ENCODE measurements at regions not wholly inside any gene's neighbourhood (a gene's known extent, or its start where the extent isn't known, plus 50 kb on each side); places are given as distances from the start of the nearest gene placed in this dataset.

DNA sequence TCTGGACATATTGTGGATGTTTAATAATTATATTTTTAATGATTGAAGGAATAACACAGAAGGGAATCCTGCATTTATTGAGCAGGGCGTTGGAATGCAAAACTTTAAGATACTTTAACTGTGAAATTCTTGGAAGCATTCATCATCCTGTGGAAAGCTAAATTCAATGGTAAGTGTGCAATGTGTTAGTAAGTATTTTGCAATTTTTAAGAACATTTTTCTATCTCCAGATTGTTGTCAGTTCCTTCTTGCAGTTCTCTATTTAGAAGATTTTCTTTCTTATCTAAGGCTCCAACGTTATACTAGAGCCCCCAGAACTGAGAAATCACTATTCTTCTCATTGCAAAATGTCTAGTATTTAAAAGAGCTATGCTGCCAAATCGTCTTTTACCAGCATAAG, 132.2 kb upstream of the TSC22D2 start:
- no peak overlapping the region for H3K9ac ChIP-seq (ENCODE audit: low read length)
- H4K20me1 ChIP-seq (ENCODE audit: low read depth, low read length), result no peaks in the 10 kb centered on the region
- no peaks in the 10 kb centered on the region for H3K9me3 ChIP-seq (ENCODE audit: insufficient read depth, low read length)
- H3K36me3 ChIP-seq (ENCODE audit: low read length), result no peaks in the 10 kb centered on the region
- no peaks in the 10 kb centered on the region for H3K9me2 ChIP-seq (replicated peaks; ENCODE audit: insufficient read depth, low read length)
- TF ChIP-seq, protein P1, sequence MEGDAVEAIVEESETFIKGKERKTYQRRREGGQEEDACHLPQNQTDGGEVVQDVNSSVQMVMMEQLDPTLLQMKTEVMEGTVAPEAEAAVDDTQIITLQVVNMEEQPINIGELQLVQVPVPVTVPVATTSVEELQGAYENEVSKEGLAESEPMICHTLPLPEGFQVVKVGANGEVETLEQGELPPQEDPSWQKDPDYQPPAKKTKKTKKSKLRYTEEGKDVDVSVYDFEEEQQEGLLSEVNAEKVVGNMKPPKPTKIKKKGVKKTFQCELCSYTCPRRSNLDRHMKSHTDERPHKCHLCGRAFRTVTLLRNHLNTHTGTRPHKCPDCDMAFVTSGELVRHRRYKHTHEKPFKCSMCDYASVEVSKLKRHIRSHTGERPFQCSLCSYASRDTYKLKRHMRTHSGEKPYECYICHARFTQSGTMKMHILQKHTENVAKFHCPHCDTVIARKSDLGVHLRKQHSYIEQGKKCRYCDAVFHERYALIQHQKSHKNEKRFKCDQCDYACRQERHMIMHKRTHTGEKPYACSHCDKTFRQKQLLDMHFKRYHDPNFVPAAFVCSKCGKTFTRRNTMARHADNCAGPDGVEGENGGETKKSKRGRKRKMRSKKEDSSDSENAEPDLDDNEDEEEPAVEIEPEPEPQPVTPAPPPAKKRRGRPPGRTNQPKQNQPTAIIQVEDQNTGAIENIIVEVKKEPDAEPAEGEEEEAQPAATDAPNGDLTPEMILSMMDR (IDR thresholded peaks at IDR 0.05; ENCODE audit: insufficient read depth, low read length, poor library complexity, severe bottlenecking), result no peak
- TF ChIP-seq EZH2phosphoT487 (conservative IDR thresholded peaks at IDR 0.05; ENCODE audit: low read length), result no peak
- no peaks in the 10 kb centered on the region for H3K79me2 ChIP-seq (ENCODE audit: insufficient read depth, low read length)
- no peak overlapping the region for H3K27ac ChIP-seq (ENCODE audit: low read depth, low read length)
- no peak overlapping the region for H3K4me3 ChIP-seq (ENCODE audit: insufficient read depth, low read length, poor library complexity, severe bottlenecking)
- no peaks in the 10 kb centered on the region for H3F3A ChIP-seq (ENCODE audit: insufficient read depth)
- H3K27me3 ChIP-seq (ENCODE audit: low read length), result no peaks in the 10 kb centered on the region
- H3K4me2 ChIP-seq (ENCODE audit: low read depth, low read length, poor library complexity, severe bottlenecking), result no peak overlapping the region
- H2AFZ ChIP-seq (ENCODE audit: low read depth, low read length, severe bottlenecking), result no peak overlapping the region

DNA sequence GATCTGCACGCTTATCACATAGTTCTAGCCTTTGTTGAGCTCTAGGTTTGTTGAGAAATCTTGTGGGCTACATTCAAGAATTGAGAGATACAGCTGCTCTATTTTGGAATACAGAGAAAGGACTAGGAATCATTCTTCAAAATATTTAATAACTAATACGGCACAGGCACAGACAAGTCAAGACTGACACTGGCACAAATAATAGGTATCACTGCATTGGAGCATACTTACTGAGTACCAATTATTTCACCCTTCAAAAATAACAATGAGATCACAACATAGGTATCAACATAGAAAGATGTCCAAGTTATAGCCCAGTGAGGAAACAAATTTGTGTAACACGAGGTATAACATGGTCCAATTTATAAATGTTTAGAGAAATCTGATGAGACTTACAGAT, 133.7 kb upstream of the TSC22D2 start:
- no peak for TF ChIP-seq EZH2phosphoT487 (conservative IDR thresholded peaks at IDR 0.05; ENCODE audit: low read length)
- TF ChIP-seq, protein P1 (IDR thresholded peaks at IDR 0.05; ENCODE audit: insufficient read depth, low read length, poor library complexity, severe bottlenecking), result no peak
- Histone ChIP-seq H3K27ac (ENCODE audit: low read depth, low read length) (no peak overlapping the region), H2AFZ (ENCODE audit: low read depth, low read length, severe bottlenecking) (no peak overlapping the region), H3K9me2 (replicated peaks; ENCODE audit: insufficient read depth, low read length) (no peaks in the 10 kb centered on the region), H3K4me2 (ENCODE audit: low read depth, low read length, poor library complexity, severe bottlenecking) (no peak overlapping the region), H3K9me3 (ENCODE audit: insufficient read depth, low read length) (no peaks in the 10 kb centered on the region), H3K4me3 (ENCODE audit: insufficient read depth, low read length, poor library complexity, severe bottlenecking) (no peak overlapping the region), H3K27me3 (ENCODE audit: low read length) (no peaks in the 10 kb centered on the region), H3K79me2 (ENCODE audit: insufficient read depth, low read length) (no peaks in the 10 kb centered on the region), H3K9ac (ENCODE audit: low read length) (no peak overlapping the region), H3F3A (ENCODE audit: insufficient read depth) (no peaks in the 10 kb centered on the region), H3K36me3 (ENCODE audit: low read length) (no peaks in the 10 kb centered on the region), H4K20me1 (ENCODE audit: low read depth, low read length) (no peaks in the 10 kb centered on the region)

DNA sequence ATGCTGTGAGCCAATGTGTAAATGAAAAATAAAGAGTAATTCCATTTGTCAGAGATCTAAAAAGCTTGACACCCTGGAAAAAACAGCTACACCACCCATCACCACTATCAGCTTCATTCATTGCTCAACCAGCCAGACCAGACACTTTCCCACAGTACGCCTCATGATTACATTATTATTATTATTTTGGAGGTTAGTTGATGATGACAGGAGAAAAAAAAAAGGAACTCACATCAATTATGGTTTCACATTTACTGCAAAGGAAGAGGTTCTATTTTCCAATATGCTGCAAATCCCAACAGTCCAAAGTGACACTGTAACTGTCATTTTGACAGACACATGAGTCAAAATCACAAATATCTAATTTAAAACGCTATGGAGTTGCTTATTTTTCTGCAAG, 134.7 kb upstream of the TSC22D2 start:
- no peaks in the 10 kb centered on the region for H3F3A ChIP-seq (ENCODE audit: insufficient read depth)
- no peaks in the 10 kb centered on the region for H3K36me3 ChIP-seq (ENCODE audit: low read length)
- H3K4me3 ChIP-seq (ENCODE audit: insufficient read depth, low read length, poor library complexity, severe bottlenecking), result no peak overlapping the region
- H4K20me1 ChIP-seq (ENCODE audit: low read depth, low read length), result no peaks in the 10 kb centered on the region
- H3K4me2 ChIP-seq (ENCODE audit: low read depth, low read length, poor library complexity, severe bottlenecking), result no peak overlapping the region
- H3K9me2 ChIP-seq (replicated peaks; ENCODE audit: insufficient read depth, low read length), result no peaks in the 10 kb centered on the region
- TF ChIP-seq, protein P1 (IDR thresholded peaks at IDR 0.05; ENCODE audit: insufficient read depth, low read length, poor library complexity, severe bottlenecking), result no peak
- no peak for TF ChIP-seq EZH2phosphoT487 (conservative IDR thresholded peaks at IDR 0.05; ENCODE audit: low read length)
- H3K79me2 ChIP-seq (ENCODE audit: insufficient read depth, low read length), result no peaks in the 10 kb centered on the region
- no peak overlapping the region for H3K27ac ChIP-seq (ENCODE audit: low read depth, low read length)
- no peaks in the 10 kb centered on the region for H3K9me3 ChIP-seq (ENCODE audit: insufficient read depth, low read length)
- no peak overlapping the region for H3K9ac ChIP-seq (ENCODE audit: low read length)
- no peak overlapping the region for H2AFZ ChIP-seq (ENCODE audit: low read depth, low read length, severe bottlenecking)
- no peaks in the 10 kb centered on the region for H3K27me3 ChIP-seq (ENCODE audit: low read length)

DNA sequence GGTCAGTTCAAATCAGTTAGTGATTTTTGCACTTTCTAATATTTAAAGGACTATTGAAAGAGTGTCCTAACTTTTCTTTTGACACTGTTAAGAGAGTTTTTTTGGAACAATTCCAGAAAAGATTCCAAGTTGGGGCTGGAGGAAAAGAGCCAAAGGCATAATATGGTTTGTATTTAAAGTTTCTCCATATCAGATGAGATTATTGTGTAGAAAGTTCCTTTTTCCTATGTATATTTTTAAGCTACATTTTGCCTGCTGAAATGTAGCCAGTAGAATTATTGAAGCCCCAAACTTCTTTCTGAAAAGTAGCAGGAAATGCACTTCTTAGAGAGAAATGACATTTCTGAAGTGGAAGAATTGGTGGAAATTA, 136.5 kb upstream of the TSC22D2 start:
- Histone ChIP-seq H3K4me2 (ENCODE audit: low read depth, low read length, poor library complexity, severe bottlenecking) (no peak overlapping the region), H2AFZ (ENCODE audit: low read depth, low read length, severe bottlenecking) (no peak overlapping the region), H3K79me2 (ENCODE audit: insufficient read depth, low read length) (no peaks in the 10 kb centered on the region), H3K27me3 (ENCODE audit: low read length) (no peaks in the 10 kb centered on the region), H3K9ac (ENCODE audit: low read length) (no peak overlapping the region), H3F3A (ENCODE audit: insufficient read depth) (no peaks in the 10 kb centered on the region), H3K9me2 (replicated peaks; ENCODE audit: insufficient read depth, low read length) (no peaks in the 10 kb centered on the region), H3K27ac (ENCODE audit: low read depth, low read length) (no peak overlapping the region), H4K20me1 (ENCODE audit: low read depth, low read length) (no peaks in the 10 kb centered on the region), H3K36me3 (ENCODE audit: low read length) (no peaks in the 10 kb centered on the region), H3K4me3 (ENCODE audit: insufficient read depth, low read length, poor library complexity, severe bottlenecking) (no peak overlapping the region), H3K9me3 (ENCODE audit: insufficient read depth, low read length) (no peaks in the 10 kb centered on the region)
- TF ChIP-seq EZH2phosphoT487 (conservative IDR thresholded peaks at IDR 0.05; ENCODE audit: low read length), result no peak
- TF ChIP-seq, protein P1 (IDR thresholded peaks at IDR 0.05; ENCODE audit: insufficient read depth, low read length, poor library complexity, severe bottlenecking), result no peak
